HepG2 (cell line): ENCODE measurements at regions not wholly inside any gene's neighbourhood (a gene's known extent, or its start where the extent isn't known, plus 50 kb on each side); places are given as distances from the start of the nearest gene placed in this dataset.

ENCODE experiments used
- ATAC-seq: fragments of 200-7000 bp; cut with Tn5 transposase; 3 replicates; pipeline ENCODE4 v1.9.1; 2020; ENCODE audit warnings: mild to moderate bottlenecking, moderate library complexity
- BruUV-seq: library from RNA; stranded (reverse); fragments of 400-500 nt; replicated peaks from 2 replicates; lab custom pipeline; 2021; lab: Mats Ljungman, UMichigan
- CTCF ChIA-PET: fragments of 300-600 bp; formaldehyde crosslinking; extraction: SDS; loops from one replicate; lab custom pipeline; 2021; ENCODE audit warnings: low total read pairs, inconsistent platforms, low intra/inter-chr PET ratio; lab: Yijun Ruan, JAX
- POLR2A ChIA-PET: fragments of 350-600 bp; sonication (Branson Sonifier 250); formaldehyde crosslinking; loops from one replicate; lab custom pipeline; 2020; ENCODE audit warnings: antibody characterized with exemption, inconsistent platforms; lab: Yijun Ruan, JAX
- DNase-seq: peaks from one replicate; pipeline ENCODE4 v3.0.0-alpha.2; 2015; ENCODE audit warnings: low spot score
- FAIRE-seq: peaks from 3 replicates; lab custom pipeline; 2011; peaks lifted over from hg19 to GRCh38; lab: Jason Lieb, UNC
- H2AFZ ChIP-seq: one replicate; pipeline ENCODE4 v1.6.1; 2011; ENCODE audit warnings: low read length, inconsistent platforms
- H3K27ac ChIP-seq: fragments of 300-600 bp; 3 replicates; pipeline ENCODE4 v1.8.0; 2011; ENCODE audit warnings: mixed run types, mild to moderate bottlenecking, mixed read lengths, low read length, inconsistent platforms; ENCODE audit not compliant: insufficient read depth; ENCODE audit errors: extremely low read length
- H3K27me3 ChIP-seq, 2 experiments: fragments of 200-600 bp in 1 of 2; 2 replicates in 1 of 2; 3 replicates in 1 of 2; pipeline versions ENCODE4 v1.6.0 to v1.8.0; 2011; ENCODE audit warnings: low read length in 2 of 2, mild to moderate bottlenecking in 2 of 2, moderate library complexity in 2 of 2, inconsistent platforms in 1 of 2; ENCODE audit not compliant: insufficient read depth in 2 of 2, control insufficient read depth in 1 of 2
- H3K36me3 ChIP-seq, 2 experiments: fragments of 200-600 bp in 1 of 2; replicated peaks in 1 of 2; 2 replicates in 1 of 2; 3 replicates in 1 of 2; pipeline versions ENCODE4 v1.5.1 to v1.8.0; 2011; ENCODE audit warnings: low read length in 2 of 2, inconsistent platforms in 1 of 2; ENCODE audit not compliant: insufficient read depth in 2 of 2, control insufficient read depth in 1 of 2
- H3K4me1 ChIP-seq: 2 replicates; pipeline ENCODE4 v1.5.1; 2012; ENCODE audit warnings: low read length, inconsistent platforms; ENCODE audit not compliant: insufficient read depth
- H3K4me2 ChIP-seq: 2 replicates; pipeline ENCODE4 v1.6.0; 2011; ENCODE audit warnings: low read depth, low read length, inconsistent platforms
- H3K4me3 ChIP-seq, 3 experiments: fragments of 200-600 bp in 1 of 3; sonication (generic), shearing (Covaris generic) in 1 of 3; replicated peaks in 1 of 3; 2 replicates each; pipeline ENCODE4 v1.5.1; 2011 to 2016; ENCODE audit warnings: low read length in 3 of 3, inconsistent platforms in 2 of 3, low read depth in 2 of 3, mild to moderate bottlenecking in 2 of 3, control low read depth in 1 of 3, mixed read lengths in 1 of 3; ENCODE audit not compliant: insufficient read depth in 1 of 3
- H3K79me2 ChIP-seq: one replicate; pipeline ENCODE4 v1.6.1; 2011; ENCODE audit warnings: low read length, inconsistent platforms; ENCODE audit not compliant: insufficient read depth
- H3K9ac ChIP-seq: 2 replicates; pipeline ENCODE4 v1.6.0; 2011; ENCODE audit warnings: mild to moderate bottlenecking, low read depth, low read length, inconsistent platforms; ENCODE audit not compliant: insufficient read depth
- H3K9me3 ChIP-seq: 2 replicates; pipeline ENCODE4 v1.5.1; 2012; ENCODE audit warnings: mild to moderate bottlenecking, low read length
- H4K20me1 ChIP-seq: 2 replicates; pipeline ENCODE4 v1.6.0; 2011; ENCODE audit warnings: inconsistent platforms, mild to moderate bottlenecking, low read length, moderate library complexity; ENCODE audit not compliant: insufficient read depth
- AGO1 ChIP-seq: fragments of 200-400 bp; formaldehyde crosslinking; IDR thresholded peaks from 2 replicates; pipeline ENCODE4 v1.6.1; 2017; ENCODE audit warnings: mild to moderate bottlenecking, low read depth, low read length, moderate library complexity; ENCODE audit not compliant: poor library complexity, severe bottlenecking
- EP300 ChIP-seq, 3 experiments: sonication (generic) in 1 of 3; formaldehyde crosslinking in 1 of 3; IDR thresholded peaks; 2 replicates each; pipeline versions ENCODE4 v1.5.1 to v1.6.1; 2011 to 2020; ENCODE audit warnings: low read depth in 2 of 3, low read length in 2 of 3, borderline replicate concordance in 1 of 3, improper control_type of control experiment in 1 of 3, mild to moderate bottlenecking in 1 of 3, missing genetic modification reagents in 1 of 3, moderate library complexity in 1 of 3
- EZH2 ChIP-seq: conservative IDR thresholded peaks from 2 replicates; pipeline ENCODE4 v1.6.1; 2012; ENCODE audit warnings: mild to moderate bottlenecking, low read depth, low read length, moderate library complexity
- GPBP1L1 ChIP-seq: sonication (generic); formaldehyde crosslinking; IDR thresholded peaks from 2 replicates; pipeline ENCODE4 v1.5.0; 2020; ENCODE audit warnings: mild to moderate bottlenecking, missing genetic modification reagents
- JUN ChIP-seq: sonication (generic); formaldehyde crosslinking; IDR thresholded peaks from 2 replicates; pipeline ENCODE4 v1.4.0; 2020; ENCODE audit warnings: mild to moderate bottlenecking, missing genetic modification reagents
- NBN ChIP-seq: fragments of 450-650 bp; conservative IDR thresholded peaks from 2 replicates; pipeline ENCODE4 v1.6.1; 2017
- ONECUT2 ChIP-seq: sonication (generic); formaldehyde crosslinking; IDR thresholded peaks from 2 replicates; pipeline ENCODE4 v1.4.0; 2020; ENCODE audit warnings: missing genetic modification reagents
- SRSF1 ChIP-seq: fragments of 200-400 bp; formaldehyde crosslinking; optimal IDR thresholded peaks from 2 replicates; pipeline ENCODE3; 2017; ENCODE audit warnings: mild to moderate bottlenecking, low read depth, low read length, moderate library complexity
- SSRP1 ChIP-seq: IDR thresholded peaks from 2 replicates; pipeline ENCODE4 v1.6.1; 2016; ENCODE audit warnings: control low read depth
- ZNF44 ChIP-seq: sonication (generic); formaldehyde crosslinking; IDR thresholded peaks from 2 replicates; pipeline ENCODE4 v1.5.1; 2020; ENCODE audit warnings: mild to moderate bottlenecking, missing genetic modification reagents
- ZNF512 ChIP-seq: sonication (generic); formaldehyde crosslinking; IDR thresholded peaks from 2 replicates; pipeline ENCODE4 v1.4.0; 2020; ENCODE audit warnings: mild to moderate bottlenecking, missing genetic modification reagents
- ZNF597 ChIP-seq: sonication (generic); formaldehyde crosslinking; IDR thresholded peaks from 2 replicates; pipeline ENCODE4 v1.5.0; 2020; ENCODE audit warnings: missing genetic modification reagents
- ZNF614 ChIP-seq: IDR thresholded peaks from 2 replicates; pipeline ENCODE4 v1.6.1; 2018; ENCODE audit warnings: missing biosample characterization, missing genetic modification reagents, inconsistent platforms, borderline replicate concordance
- ZNF713 ChIP-seq: sonication (generic); formaldehyde crosslinking; IDR thresholded peaks from 2 replicates; pipeline ENCODE4 v1.4.0; 2020; ENCODE audit warnings: mild to moderate bottlenecking, missing genetic modification reagents
- ZNF772 ChIP-seq: sonication (generic); formaldehyde crosslinking; IDR thresholded peaks from 2 replicates; pipeline ENCODE4 v1.5.0; 2020; ENCODE audit warnings: mild to moderate bottlenecking, missing genetic modification reagents
- ZNF780A ChIP-seq: sonication (generic); formaldehyde crosslinking; IDR thresholded peaks from 2 replicates; pipeline ENCODE4 v1.8.0; 2022; ENCODE audit warnings: mild to moderate bottlenecking, missing genetic modification reagents, moderate library complexity
- WGBS: methylation state at CpG from one replicate; pipeline ENCODE4 v1.1.6; 2017; ENCODE audit warnings: low lambda C conversion rate; 5-methylcytosine and 5-hydroxymethylcytosine counted together
- in situ Hi-C: cut with HindIII; loops from 2 replicates; pipeline ENCODE4 v1.10.0; 2017; ENCODE audit warnings: low pct_unique_long_range_greater_than_20kb; ENCODE audit not compliant: extremely low pct_ligation_motif_present
- intact Hi-C: fragments of 100-400 bp; cut with micrococcal nuclease; formaldehyde crosslinking; loops from one replicate; pipeline ENCODE4 v1.10.0; 2022; ENCODE audit not compliant: unreplicated experiment

- Histone ChIP-seq H3K4me2 (no peak overlapping the region), H2AFZ (no peak overlapping the region), H3K4me1 (no peaks in the 10 kb centered on the region), H3K27ac (no peak overlapping the region), H4K20me1 (no peaks in the 10 kb centered on the region), H3K79me2 (no peaks in the 10 kb centered on the region), H3K9ac (no peak overlapping the region), H3K9me3 (peaks cover 15% of the 10 kb centered on the region; the same call in 1 of the 2 replicates), H3K4me3 (no peak overlapping the region), H3K36me3 (no peaks in the 10 kb centered on the region), H3K27me3 (no peaks in the 10 kb centered on the region)
- DNase-seq (no peak), ATAC-seq (no peak), FAIRE-seq (no peak)
- POLR2A ChIA-PET, result no interaction called here
- in situ Hi-C loops (no loop called here), intact Hi-C loops (no loop called here)
- CTCF ChIA-PET, result no interaction called here
- TF ChIP-seq ZNF44 (CRISPR knock-in tag) (no peak), EZH2 (no peak), AGO1 (no peak)
- BruUV-seq, result no TSS peak
- WGBS, result 0% methylated on average over 1 of the region's 1 CpG
These were observed 180.9 kb downstream of the SMIM20 start for GRCh38 chr4:26094911-26095310.

DNA sequence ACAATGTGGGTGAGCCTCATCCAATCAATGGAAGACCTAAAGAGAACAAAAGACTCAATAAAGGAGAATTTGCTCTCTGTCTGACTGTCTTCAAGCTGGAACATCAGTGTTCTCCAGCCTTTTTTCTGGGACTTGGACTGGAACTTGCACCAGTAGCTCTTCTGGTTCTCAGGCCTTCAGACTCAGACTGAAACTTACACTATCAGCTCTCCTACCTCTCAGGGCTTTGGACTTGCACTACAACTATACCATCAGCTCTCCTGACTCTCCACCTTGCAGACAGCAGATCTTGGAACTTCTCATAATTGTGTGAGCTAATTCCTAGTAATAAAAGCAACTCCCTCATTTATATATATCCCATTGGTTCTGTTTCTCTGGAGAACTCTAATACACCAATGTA lies 185.9 kb downstream of the SMIM20 start:
- 0 out of 2 replicates have a peak, but pooled peaks cover 9% of the 10 kb centered on the region for H3K9me3 ChIP-seq
- no peaks in the 10 kb centered on the region for H4K20me1 ChIP-seq
- FAIRE-seq (no peak), ATAC-seq (no peak), DNase-seq (no peak)
- intact Hi-C loops, result no loop called here
- H3K9ac ChIP-seq, result no peak overlapping the region
- H3K4me3 ChIP-seq, result no peak overlapping the region
- H3K27me3 ChIP-seq, result no peaks in the 10 kb centered on the region; a peak in 1 of 5 replicates
- in situ Hi-C loops, result no loop called here
- no peaks in the 10 kb centered on the region for H3K4me1 ChIP-seq
- no peaks in the 10 kb centered on the region for H3K79me2 ChIP-seq
- no peak overlapping the region for H2AFZ ChIP-seq
- no peak overlapping the region for H3K4me2 ChIP-seq
- ChIA-PET CTCF (no interaction called here), POLR2A (no interaction called here)
- no peak overlapping the region for H3K27ac ChIP-seq
- H3K36me3 ChIP-seq, result no peaks in the 10 kb centered on the region
- BruUV-seq, result no TSS peak
- TF ChIP-seq EP300 (IDR thresholded peaks at IDR 0.05; ENCODE audit: low read depth in 2 of 2, low read length in 2 of 2) (no peak), EP300 (CRISPR knock-in tag; IDR thresholded peaks at IDR 0.05; ENCODE audit: borderline replicate concordance) (no peak), ZNF614 (CRISPR knock-in tag) (no peak), ZNF780A (CRISPR knock-in tag) (no peak), SSRP1 (CRISPR knock-in tag) (no peak), ONECUT2 (no peak), ZNF512 (CRISPR knock-in tag) (no peak), GPBP1L1 (CRISPR knock-in tag) (no peak), JUN (CRISPR knock-in tag) (no peak), SRSF1 (no peak), ZNF597 (CRISPR knock-in tag) (no peak), NBN (no peak), ZNF713 (CRISPR knock-in tag) (no peak), ZNF772 (CRISPR knock-in tag) (no peak)
